ENCODE measurements at regions not wholly inside any gene's neighbourhood (a gene's known extent, or its start where the extent isn't known, plus 50 kb on each side); places are given as distances from the start of the nearest gene placed in this dataset.
"Not testable (repeated sequence)": the region's sequence is repeated elsewhere in the genome, so short reads cannot be mapped to it uniquely, and the experiment has no call there.

DNA sequence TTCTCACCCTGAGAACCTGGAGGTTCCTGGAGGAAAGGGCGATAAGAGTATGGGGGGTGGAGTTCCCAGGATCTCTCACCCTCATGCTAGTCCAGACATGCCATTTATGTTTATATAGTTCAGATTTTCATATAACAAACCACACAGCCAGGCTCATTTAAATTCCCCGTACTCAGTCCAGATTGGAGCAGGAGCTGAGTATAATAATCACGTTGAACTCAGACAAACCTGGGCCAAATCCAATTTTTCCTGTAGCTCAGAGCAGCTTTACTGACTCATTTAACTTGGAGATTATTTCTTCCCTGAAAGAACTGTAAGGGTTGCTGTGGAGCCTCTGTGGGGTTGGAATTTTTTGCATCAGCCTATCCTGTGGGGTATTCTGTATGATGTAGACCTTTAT lies 660.8 kb downstream of the TMEM121 start:
- no peak for DNase-seq

DNA sequence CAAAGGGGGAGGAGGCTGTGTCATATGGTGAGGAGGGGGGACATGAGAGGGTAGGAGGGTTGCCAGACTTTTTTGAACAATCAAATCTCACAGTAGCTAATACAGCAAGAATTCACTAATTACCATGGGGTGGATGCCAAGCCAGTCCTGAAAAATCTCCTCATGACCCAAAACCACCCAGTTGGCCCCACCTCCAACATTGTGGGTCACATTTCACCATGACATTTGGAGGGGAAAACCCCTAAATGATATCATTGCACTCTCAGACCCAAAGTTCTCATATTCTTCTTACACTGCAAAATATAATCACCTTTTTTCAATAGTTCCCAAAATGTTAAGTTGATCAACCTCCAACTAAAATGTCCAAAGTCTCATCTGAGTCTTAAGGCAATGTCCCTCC lies 666.3 kb downstream of the TMEM121 start:
- DNase-seq: peak; percentile 26

DNA sequence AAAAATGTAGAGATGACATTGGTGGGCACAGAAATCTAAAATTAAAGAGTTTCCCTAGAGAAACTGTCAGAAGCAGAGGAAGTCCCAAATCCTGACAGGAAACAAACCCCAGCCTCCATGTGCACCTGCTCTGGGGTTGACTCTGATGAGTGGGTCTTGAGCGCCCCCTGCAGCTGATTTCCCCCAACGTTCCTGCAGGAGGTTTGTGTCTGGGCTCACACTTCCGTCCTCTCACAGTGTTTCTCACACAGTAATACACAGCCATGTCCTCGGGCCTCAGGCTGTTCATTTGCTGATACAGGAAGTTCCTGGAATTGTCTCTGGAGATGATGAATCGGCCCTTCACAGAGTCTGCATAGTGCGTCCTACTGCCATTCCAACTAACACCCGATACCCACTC lies 670.1 kb downstream of the TMEM121 start:
- DNase-seq: peak; percentile 74

DNA sequence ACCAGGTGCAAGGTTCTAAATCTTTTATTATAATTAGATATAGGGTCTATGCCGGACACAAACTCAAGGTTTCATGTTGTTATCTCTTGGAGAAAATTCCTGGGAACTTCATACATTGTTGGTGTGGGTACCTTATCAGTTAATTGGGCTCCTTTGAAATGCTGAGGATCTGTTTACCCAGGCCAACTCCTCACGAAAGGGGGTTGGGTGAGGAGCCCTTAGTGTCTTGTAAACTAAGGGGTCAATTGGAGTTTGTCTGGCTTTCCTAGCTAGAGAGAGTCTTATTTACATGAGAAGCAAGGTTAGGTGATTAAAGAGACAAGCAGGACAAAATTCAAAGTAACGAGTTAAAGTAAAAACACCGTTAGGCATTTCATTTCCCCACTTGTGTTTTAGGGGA lies 670.9 kb downstream of the TMEM121 start:
- DNase-seq: not testable (repeated sequence)

DNA sequence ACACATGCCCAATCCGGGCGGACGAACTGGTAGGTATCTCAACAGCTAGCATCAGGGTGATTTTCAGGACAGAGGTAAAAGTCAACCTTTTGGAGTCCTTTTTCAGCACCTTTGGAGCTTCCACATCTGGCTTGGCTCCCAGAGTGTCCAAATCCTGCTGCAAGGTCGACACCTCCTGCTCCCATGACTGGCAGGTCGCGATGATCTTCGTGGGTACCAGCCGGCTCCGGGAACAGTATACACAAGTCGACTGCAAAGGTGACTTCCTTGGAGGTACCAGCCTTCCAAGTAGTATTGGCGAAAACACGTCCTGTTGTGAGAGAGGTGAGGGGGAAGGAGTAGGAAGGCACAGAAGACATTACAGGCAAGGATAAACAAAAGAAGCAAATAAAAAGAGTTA lies 672.7 kb downstream of the TMEM121 start:
- no peak for DNase-seq

DNA sequence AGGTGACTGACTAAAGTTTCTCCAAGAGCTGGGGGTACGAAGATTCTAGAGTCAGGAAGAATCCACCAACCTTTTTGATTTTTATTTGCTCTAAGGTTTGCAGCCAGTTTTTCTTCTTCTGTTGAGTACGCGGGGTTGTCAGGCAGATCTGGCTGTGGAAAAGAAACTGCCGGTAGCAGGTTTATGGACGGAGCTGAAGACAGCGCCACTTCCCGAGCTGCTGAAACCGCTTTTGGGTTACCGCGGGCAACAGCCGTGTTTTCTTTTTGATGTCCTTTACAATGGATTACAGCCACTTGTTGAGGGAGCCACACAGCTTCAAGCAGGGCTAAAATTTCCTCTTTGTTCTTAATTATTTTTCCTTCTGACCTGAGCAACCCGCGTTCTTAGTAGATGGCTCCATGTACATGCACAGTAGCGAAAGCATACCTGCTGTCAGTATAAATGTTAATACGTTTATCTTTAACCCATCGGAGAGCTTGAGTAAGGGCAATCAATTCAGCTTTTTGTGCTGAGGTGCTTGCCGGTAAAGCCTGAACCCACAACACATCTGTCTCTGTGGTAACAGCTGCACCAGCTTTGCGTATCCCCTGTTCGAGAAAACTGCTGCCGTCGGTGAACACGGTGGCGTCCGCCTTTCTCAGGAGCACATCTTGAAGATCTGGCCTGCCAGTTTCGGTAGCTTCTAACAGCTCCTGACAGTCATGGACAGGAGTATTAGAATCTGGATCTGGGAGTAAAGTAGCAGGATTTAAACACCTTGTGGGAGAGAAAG lies 674.3 kb downstream of the TMEM121 start:
- DNase-seq: peak; percentile 32

DNA sequence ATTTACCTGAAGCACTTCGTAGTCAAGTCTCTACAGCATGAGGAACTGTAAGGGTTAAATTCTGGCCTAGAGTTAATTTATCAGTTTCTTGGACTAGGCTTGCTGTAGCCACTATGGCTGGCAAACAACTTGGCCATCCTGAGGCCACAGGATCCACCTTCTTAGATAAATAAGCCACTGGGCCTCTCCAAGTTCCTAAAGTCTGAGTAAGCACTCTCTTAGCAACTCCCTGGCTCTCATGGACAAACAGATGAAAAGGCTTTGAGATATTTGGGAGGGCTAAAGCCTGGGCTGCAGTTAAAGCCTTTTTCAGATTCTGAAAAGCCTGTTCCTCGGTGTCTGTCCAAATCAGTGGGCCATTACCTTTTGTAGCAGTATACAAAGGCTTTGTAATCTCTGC lies 675.0 kb downstream of the TMEM121 start:
- DNase-seq: no peak

DNA sequence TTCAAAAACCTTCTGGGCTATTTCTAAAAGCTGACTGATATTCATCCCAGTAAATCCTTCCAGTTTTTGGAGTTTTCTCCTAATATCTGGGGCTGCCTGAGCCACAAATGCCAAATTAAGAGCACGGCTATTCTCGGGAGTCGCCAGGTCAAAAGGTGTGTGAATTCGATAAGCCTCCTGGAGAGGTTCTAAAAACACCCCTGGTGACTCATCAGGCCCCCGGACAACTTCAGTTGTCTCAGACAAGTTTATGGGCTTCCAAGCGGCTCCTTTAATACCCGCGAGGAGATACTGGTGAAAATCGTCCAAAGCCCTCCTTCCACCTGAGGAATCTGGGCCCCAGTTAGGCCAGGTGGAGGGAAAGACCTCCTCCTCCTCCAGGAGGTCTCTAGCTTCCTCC lies 677.1 kb downstream of the TMEM121 start:
- DNase-seq: no peak

DNA sequence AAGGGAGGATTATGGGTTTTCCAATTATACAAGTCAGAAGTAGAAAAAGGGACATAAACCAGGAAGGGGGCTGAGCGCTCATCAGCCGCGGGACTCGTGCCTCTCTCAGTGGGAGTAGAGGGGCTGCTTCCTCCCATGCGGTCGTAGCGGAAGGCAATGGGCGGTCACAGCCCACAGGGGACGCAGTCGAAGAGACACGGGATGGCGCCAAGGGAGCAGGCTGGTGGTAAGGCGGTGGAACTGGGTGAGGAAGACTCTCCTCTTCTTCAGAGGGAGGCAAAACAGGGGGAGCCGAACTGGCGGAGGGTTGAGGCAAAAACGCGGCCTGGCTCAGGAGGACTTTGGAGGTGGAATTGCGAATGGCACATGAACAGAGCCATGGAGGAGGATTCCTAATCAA lies 677.7 kb downstream of the TMEM121 start:
- no peak for DNase-seq

DNA sequence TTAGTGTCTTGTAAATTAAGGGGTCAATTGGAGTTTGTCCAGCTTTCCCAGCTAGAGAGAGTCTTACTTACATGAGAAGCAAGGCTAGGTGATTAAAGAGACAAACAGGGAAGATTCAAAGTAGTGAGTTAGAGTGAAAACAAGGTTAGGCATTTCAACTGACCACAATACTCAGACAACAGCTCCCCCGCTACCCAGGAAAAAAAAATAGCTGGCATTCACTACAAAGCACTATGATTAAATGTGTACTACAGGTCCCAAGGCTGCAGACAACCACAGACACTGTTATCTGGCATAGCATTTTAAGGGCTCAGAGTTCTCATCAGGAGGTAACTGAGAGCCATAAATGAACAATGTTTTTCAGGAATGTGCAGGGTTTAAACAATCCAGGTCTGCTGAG lies 680.9 kb downstream of the TMEM121 start:
- no peak for DNase-seq

DNA sequence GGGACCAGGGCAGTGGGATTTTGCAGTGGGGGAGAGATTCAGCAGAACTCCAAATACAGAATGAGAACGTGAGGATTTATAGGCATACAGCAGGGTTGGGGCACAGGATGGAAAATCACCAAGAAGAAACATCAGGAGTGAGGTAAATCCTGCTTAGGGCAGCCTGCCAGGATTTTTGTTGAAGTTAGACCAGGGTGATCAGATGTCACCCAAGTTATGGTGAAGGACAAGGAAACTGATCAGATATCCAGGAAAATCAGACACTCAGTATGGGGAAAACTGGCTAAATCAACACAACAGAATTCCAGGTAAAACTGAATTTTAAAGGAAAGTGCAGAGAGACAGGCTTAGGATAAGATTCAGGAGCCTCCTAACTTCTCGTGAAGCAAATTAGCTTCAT lies 682.4 kb downstream of the TMEM121 start:
- DNase-seq: no peak

DNA sequence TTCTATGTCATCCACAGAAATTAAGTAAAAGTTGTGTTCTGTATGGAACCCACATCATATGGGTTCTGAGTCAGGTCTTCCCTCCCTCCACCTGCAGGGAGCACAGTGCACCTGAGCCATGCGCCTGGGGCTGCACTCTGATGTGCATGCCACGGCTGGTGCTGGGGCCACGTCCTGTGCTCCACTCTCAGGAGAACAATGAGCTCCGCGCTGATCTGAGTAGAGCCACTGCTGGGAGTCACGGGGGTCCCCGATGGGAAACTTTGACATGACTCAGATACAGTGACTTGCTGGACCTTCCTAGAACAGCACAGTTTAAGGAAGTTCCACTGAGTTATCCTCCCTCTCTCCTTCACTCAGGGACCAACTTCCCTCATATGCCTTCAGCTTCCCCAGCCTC lies 683.4 kb downstream of the TMEM121 start:
- no peak for DNase-seq

DNA sequence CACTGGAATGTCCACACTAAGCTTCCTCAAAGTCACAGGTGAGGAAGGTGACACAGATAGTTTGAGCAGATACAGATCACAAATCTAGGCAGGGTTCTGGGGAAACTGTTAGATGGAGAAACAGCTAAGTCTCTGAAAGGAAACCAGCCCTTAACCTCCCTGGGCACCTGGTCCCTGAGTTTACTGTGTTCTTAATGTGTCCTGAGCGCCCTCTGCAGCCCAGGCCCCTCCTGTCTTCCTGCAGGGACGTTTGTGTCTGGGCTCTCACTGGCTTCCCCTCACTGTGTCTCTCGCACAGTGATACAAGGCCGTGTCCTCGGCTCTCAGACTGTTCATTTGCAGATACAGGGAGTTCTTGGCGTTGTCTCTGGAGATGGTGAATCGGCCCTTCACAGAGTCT lies 684.3 kb downstream of the TMEM121 start:
- peak; percentile 46 for DNase-seq

DNA sequence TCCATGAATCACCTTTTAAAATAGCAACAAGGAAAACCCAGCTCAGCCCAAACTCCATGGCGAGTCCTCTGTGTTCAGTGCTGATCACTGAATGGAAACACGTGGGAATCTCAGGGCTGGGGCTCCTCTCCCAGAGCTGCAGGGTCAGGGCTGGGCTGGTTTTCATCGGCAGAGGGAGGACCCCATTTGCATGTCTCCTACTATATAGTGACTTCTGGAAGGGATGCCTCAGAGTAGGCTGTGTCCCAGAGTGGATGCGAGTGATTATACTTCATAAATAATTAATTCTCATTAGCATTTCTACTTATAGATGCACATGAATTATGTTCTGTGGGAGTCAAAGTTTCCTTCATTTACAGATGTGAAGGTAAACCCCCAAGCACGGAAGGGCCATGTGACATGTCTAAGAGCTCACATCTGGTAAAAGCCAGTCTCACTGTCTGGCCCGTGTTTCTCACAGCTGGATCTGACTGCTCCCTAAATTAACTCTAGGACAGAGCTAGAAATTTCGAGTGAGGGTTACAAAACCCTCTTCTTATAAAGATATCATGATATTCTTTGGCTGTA lies 685.0 kb downstream of the TMEM121 start:
- no peak for DNase-seq

DNA sequence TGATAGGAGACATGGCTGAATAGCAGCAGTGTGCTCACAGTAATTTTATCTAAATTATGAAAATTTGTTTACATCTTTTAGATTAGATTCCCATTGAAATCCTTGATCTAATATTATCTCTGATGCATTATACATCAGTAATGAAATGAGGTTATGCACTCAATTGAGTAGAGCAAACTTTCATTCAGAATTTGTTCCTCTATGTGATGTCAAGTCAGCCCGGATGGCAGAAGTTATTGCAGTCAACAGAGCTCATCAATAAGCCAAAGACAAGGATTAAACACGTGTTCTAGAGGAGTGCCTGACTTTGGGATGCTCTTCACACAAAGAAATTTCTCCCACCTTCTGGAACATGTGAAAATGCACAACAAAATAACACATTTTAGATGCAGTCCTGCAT lies 688.8 kb downstream of the TMEM121 start:
- no peak for DNase-seq

DNA sequence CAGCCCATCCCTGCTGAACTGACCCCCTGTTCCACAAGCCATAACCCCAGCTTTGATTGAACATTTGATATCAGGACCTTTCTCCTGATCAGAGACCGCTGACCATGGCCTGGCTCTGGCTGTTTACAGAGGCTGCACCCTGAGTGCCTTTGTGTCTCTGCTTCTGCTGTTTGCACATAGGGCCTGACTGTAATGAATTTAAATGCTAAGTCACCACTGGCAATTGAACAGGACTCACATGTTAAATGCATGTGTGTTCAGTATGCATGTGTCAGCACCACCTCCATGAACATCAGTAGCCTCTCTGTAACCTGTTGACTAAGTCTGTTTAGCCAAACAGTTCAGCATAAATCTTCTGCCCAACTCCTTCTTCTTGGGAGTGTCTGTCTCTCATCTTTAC lies 690.3 kb downstream of the TMEM121 start:
- no peak for DNase-seq

DNA sequence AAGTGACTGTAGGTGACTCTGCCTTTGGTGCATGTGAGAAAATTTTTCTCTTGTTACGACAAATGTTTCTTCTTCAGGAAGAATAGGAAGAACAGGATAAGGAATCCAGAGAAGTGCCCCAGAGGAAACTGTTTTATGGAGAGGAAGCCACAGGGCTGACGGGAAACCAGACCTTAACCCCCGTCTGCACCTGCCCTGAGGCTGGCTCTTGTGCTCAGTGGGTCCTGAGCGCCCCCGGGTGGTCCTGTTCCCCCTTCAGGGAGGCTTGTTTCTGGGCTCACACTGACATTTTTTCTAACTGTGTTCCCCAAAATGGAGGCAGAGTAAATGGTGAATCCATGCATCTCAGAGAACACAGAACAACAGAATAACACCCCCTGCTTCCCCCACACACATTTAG lies 691.8 kb downstream of the TMEM121 start:
- no peak for DNase-seq

DNA sequence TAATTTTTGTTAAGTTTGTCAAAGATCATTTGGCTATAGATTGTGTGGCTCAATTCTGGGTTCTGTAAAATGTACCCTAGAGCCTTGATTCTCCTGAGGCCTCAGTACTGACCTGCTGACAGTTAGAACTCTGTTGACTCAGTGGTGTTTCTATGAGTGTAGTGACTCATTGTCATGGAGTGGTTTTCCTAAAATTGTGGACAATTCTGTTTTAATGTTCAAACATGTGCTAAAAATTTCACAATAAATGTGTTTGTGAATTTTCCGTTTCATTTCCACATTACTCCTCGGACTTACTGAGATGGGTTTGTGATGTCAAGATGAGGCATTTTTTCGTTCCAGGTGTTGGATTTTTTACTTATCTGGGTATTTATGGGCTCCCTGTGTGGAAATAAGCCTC lies 695.9 kb downstream of the TMEM121 start:
- DNase-seq: no peak

DNA sequence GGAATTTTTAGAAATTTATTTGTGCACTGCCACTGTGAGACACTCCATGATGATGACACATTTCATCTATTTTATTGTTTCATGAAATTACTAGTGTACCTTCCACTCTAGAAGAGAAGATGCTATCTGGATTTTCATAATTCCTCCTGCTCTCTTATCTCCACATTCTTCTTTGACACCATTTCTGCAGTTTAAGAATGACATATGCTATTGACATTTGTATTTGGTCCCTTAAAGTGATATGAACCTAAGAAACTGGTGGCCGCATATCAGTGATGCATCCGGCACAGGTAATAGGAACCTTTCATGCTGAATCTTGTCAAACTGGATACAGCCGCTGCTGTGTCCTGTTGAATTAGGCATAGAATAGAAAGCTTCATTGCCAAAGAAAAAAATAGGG lies 696.3 kb downstream of the TMEM121 start:
- DNase-seq: no peak

DNA sequence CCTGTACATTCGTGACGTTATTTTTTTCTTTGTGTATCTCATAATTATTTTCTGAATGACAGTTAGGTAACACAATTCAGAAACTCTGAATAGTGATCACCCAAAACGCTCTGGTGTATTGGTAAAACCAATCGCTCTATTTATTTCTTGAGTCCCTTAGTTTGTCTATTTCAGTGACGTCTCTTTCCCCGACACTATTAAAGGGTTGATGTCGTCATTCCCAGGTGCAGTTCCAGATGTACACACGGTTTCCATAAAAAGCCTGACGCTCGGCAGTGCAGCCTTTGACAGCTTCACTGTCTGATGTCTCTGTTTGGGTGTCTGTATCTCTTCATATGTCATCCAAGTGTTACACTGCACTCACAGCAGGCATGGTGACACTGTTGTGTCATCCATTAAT lies 701.4 kb downstream of the TMEM121 start:
- DNase-seq: no peak

DNA sequence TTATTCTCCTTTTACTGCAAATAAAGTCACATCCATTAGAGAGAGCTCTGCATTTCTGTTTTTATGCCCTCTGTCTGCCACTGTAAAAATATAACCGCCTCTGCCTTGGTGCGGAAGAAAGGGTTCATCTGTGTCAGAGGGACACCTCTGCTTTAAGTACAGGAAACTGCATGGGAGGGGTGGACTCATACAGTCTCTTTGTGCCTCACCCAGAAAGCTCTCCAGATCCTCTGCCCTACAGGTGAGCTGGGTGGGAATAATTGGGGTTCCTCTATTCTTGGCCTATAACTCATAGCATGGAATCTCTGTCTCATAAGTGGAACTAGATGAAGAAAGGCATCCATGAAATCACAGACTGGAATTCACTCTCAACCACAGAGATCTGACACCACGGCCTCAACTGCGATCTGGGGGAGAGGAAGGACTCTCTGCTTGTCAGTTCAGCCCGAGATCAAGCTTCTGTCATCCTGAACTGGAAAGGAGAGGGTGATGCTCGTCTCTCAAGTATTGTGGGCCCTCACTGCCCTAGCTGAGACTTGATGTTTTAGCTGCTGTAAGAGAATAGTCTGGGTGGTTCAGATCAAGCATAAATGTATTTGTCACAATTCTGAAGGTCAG lies 702.3 kb downstream of the TMEM121 start:
- peak; percentile 37 for DNase-seq

DNA sequence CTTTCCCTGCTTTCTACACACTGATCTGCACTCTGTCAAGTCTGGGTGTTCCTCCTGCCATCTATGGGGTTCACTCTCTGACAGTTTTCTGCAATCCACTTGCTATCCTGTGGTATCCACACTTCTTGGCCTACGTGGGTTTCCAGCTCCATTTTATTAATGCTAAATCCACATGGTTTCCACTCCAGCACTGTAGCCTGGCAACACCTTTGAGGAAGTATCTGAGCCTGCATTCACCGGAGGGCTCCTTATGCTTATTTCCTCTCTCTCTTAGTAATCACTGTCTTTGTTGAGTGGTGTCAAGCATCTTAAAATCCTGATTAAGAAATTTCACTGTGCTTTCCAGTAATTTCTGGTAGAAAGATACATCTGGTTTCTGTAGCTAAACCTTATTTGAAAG lies 703.7 kb downstream of the TMEM121 start:
- DNase-seq: no peak

DNA sequence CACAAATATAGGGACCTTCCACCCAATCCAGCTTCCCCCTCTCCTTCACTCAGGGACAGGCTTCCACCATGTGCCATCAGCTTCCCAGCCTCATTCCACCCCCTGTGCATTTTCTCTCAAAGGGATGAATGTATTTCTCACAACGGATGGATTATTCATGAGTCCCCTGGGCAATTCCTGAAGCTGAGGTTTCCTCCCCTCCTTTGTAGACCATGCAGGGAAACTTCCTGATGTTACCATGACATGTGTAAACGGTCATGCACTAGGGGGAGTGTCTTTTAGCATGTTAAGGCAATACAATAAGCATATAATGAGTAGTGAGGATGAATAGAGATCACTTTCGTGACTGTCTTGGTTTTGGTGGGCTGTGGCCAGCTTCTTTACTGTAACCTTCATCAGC lies 706.8 kb downstream of the TMEM121 start:
- not testable (repeated sequence) for DNase-seq

DNA sequence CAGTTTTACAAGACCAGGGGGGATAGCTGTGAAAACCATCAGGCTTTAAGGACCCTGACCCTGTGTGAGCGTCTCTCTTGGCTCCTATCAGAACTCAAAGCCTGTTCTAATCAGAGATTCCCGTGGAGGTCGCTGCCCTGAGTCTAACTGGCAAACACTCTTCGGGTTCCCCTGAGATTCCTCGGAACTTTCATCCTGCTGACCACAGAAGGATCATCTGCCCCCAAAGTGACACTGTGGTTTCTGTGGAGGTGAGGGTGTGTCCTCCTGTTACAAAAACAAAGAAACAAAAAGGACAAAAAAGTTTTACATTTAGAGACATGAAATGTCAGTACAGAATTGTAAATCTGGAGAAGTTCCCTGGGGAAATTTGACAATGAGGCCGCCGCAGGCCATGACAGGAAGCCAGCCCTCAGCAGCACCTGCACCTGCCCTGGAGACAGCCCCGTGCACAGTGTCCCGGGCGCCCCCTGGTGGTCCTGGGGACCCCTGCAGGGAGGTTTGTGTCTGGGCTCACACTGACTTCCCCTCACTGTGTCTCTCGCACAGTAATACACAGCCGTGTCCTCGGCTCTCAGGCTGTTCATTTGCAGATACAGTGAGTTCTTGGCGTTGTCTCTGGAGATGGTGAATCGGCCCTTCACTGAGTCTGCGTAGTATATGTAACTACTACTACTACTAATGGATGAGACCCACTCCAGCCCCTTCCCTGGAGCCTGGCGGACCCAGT lies 708.3 kb downstream of the TMEM121 start:
- DNase-seq: peak; percentile 23
